EL (cell line): ENCODE measurements at regions not wholly inside any gene's neighbourhood (a gene's known extent, or its start where the extent isn't known, plus 50 kb on each side); places are given as distances from the start of the nearest gene placed in this dataset.
A peak's percentile ranks its signal among the peaks of the same experiment; 100 is the strongest.

Experiments used
- DNase-seq: peaks from one replicate; pipeline ENCODE4 v3.0.0-alpha.2; 2016

GRCh38 chr1:68378296-68379084 is 71.3 kb downstream of the RPE65 start:
- DNase-seq: peak; percentile 77

DNA sequence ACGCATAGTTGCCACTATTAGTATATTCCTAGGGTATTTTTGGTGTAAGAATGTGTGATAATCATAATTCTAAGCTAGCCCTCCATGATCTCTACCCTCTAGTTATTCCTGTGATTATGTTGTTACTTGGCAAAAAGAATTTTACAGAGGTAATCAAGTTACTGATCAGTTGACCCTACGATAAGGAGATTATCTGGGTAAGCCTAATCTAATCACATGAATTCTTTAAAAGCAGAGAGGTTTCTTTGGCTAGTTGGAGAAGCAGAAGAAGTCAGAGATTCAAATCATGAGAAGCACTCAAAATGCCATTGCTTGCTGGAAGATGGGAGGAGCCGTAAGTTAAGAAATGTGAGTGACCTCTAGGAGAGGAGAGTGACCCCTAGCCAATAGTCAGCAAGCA is 72.7 kb downstream of the RPE65 start:
- no peak for DNase-seq

GRCh38 chr1:68376441-68376840 is 73.3 kb downstream of the RPE65 start:
- no peak for DNase-seq

GRCh38 chr1:68375919-68376318 is 73.8 kb downstream of the RPE65 start:
- no peak for DNase-seq

GRCh38 chr1:68373173-68373572 is 76.6 kb downstream of the RPE65 start:
- DNase-seq: no peak

GRCh38 chr1:68372487-68372886 is 77.3 kb downstream of the RPE65 start:
- no peak for DNase-seq

GRCh38 chr1:68370101-68370915 is 79.4 kb downstream of the RPE65 start:
- DNase-seq: no peak

- no peak for DNase-seq
Measured at GRCh38 chr1:68366572-68366971, 83.2 kb downstream of the RPE65 start.

DNA sequence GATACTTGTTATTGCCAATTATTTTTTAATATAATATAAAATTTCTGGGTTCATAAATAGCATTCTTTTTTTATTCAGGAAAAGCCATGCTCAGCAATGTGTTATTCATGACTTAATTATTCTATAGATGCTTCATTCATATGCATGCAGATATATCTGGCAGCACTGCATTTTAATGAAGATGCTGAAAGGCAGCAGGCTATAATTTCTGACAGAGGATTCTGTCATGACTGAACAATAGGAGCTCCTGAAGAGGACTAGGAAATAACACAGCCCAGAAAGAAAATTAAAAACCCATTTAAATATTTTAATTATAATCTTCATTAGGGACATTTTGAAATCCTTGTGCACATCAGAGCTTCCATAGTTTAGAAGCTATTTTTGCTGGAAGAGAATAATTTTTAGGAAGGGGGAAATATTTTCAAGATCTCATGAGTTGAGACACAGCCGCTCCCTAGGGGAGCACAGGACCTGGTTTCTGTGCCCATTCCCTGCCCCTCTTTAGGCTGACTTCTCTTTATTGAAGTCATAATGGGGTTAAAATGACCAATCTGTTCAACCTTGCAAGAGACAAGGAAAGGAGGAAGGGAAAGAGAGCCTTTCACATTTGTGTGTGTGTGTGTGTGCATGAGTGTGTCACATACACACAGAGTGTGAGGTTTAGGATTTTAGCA is 83.9 kb downstream of the RPE65 start:
- DNase-seq: no peak

GRCh38 chr1:68363339-68363738 is 86.4 kb downstream of the RPE65 start:
- DNase-seq: no peak

GRCh38 chr1:68361346-68361910 is 88.3 kb downstream of the RPE65 start:
- DNase-seq: no peak

- DNase-seq: no peak
Measured at GRCh38 chr1:68359045-68359444, 90.7 kb downstream of the RPE65 start.

DNA sequence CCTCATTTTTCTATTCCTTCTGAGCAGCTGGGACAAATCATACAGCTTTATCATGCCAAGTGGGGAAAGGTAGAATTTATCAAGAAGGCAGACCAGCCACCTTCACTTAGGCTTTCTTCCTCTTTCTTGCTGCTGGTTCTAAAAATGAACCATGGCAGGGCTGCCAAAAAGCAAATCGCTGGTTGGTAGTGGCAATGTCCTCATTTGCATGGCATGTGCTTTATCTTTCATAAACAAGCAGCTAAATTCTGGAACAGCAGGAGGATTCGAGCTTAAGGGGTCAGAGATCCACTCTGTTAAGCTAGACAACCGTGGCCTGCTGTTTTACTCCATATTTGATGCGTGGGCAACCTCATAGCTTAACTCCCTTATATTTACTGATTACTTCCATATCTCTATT is 91.3 kb downstream of the RPE65 start:
- no peak for DNase-seq

DNA sequence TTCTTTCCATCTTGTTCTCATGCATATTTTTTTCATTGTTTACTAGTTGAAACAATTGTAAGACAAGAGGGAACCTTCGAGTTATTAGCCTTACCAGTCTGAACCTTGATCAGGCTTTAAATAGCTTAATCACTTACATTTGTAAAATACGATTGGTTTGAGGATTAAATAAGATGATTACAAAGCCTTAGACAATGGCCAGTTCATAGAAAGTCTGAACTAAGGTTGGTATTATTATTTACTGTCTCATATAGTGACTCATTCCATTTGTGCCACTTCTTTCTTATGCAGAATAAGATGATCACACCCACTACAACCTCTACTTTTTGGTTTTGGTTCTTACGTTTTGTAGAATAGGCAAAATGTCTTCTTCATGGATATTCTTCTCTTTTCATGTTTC is 94.1 kb downstream of the RPE65 start:
- no peak for DNase-seq

DNA sequence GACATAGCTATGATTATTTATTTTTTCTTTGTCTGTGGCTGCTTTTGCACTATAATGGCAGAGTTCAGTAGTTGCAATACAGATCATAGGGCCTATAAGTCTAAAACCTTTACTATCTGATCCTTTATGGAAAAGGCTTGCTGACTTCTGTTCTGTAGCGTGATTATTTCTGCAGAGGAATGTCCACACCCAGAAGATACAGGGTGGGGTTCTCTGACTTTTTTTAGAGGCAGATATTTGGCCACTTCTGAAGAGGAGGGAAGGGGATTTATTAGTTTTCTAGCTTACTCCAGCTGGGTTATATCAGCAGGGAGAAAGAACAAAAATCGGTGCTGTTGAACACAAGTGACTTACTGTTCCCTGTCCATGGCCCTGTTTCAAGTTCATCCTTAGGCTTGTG is 97.6 kb downstream of the RPE65 start:
- DNase-seq: no peak

DNA sequence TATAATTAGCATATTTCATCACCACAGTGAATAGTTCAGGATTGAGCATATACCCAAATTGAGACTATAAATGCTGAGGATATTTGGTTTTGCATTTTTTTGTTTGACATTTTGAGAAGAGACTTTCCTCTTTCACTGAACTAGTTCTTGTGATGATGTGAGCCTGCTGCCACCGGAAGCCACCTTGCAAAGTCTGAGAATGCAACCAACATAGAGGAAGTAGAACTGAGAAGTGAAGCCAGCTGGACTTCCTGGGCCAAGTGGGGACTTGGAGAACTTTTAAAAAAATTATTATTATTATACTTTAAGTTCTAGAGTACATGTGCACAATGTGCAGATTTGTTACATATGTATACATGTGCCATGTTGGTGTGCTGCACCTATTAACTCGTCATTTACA is 102.3 kb downstream of the RPE65 start:
- DNase-seq: no peak

DNA sequence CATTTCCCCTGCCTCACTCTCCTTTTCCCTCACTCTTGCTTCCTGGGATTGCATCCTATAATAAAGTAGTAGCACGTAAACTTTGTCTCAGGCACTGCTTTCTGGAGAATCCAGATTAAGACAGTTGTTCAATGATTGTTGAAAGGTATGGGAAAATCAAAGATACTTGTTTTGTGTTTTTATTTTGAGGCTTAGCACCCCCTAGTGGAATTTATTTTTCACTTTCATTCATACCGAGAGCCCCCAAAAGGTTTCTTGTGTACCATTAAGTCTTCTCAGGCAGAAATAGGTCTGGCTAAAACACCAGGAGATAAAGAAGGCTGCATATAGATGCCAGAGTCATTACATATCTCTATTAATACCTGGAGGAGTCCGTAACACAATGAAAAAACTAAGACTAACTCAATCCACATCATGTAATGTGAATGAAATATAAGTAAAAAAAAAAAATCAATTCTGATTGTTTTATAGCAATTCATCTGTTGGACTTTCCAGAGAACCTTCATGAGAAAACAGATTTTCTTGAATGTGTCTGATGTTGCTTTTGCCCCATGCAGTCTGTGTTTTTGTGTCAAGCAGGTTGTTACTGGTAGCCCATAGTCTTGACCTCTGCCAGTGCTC is 103.5 kb downstream of the RPE65 start:
- DNase-seq: peak; percentile 40

- no peak for DNase-seq
Measured at GRCh38 chr1:68344208-68344607, 105.5 kb downstream of the RPE65 start.

GRCh38 chr1:68340951-68341350 is 108.6 kb upstream of the WLS start:
- no peak for DNase-seq

DNA sequence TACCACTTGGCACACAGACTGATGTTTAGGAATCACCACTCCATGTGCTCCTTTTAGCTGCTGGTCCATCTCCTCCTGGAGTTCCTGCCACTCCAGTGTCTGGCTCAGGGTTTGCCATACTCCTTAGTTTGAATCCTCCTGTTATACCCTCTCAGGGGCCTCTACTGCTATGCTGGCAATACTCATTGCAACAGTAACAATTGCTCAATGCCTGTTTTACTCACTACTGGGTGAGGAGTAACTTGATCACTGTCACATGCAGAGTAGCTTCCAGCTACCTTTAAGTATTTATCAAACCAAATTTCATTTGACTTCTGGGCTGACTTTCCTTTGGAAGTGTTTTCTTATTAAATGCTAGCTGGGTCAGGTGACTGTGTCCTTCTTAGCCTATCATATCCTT is 107.2 kb upstream of the WLS start:
- DNase-seq: no peak

GRCh38 chr1:68338081-68338480 is 105.8 kb upstream of the WLS start:
- no peak for DNase-seq

GRCh38 chr1:68332041-68332440 is 99.7 kb upstream of the WLS start:
- peak; percentile 27 for DNase-seq
